GM10266 (cell line): ENCODE measurements at regions not wholly inside any gene's neighbourhood (a gene's known extent, or its start where the extent isn't known, plus 50 kb on each side); places are given as distances from the start of the nearest gene placed in this dataset.

Source experiments
- DNase-seq: peaks from one replicate; pipeline ENCODE4 v3.0.0; 2012; ENCODE audit errors: extremely low spot score
- TF ChIP-seq, protein P1 (sequence below): IDR thresholded peaks from 2 replicates; pipeline ENCODE4 v1.5.1; 2012; ENCODE audit warnings: mild to moderate bottlenecking, low read depth; ENCODE audit not compliant: control insufficient read depth, insufficient read depth; ENCODE audit errors: missing control alignments

DNA sequence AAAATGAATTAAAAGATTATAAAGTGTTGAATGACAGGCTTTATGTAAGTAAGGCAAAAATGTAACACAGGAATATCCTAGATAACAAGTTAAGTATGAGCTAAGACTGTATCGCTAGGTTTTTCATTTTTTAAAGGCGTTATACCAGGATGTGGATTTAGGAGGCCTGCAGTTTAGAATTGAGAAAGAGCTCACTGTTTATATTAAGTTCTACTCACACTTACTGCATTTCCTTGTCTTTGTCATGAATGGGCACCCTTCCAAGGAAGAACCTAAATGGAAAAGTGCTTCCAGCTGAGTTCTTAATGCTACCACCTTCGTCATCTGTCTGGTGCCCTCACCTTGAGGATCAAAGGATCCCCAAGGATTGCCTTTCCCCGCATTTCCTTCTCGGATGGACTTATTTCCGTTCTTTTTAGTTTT lies 148.7 kb downstream of the SOX4 start:
- TF ChIP-seq, protein P1, sequence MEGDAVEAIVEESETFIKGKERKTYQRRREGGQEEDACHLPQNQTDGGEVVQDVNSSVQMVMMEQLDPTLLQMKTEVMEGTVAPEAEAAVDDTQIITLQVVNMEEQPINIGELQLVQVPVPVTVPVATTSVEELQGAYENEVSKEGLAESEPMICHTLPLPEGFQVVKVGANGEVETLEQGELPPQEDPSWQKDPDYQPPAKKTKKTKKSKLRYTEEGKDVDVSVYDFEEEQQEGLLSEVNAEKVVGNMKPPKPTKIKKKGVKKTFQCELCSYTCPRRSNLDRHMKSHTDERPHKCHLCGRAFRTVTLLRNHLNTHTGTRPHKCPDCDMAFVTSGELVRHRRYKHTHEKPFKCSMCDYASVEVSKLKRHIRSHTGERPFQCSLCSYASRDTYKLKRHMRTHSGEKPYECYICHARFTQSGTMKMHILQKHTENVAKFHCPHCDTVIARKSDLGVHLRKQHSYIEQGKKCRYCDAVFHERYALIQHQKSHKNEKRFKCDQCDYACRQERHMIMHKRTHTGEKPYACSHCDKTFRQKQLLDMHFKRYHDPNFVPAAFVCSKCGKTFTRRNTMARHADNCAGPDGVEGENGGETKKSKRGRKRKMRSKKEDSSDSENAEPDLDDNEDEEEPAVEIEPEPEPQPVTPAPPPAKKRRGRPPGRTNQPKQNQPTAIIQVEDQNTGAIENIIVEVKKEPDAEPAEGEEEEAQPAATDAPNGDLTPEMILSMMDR: no peak
- DNase-seq: no peak

DNA sequence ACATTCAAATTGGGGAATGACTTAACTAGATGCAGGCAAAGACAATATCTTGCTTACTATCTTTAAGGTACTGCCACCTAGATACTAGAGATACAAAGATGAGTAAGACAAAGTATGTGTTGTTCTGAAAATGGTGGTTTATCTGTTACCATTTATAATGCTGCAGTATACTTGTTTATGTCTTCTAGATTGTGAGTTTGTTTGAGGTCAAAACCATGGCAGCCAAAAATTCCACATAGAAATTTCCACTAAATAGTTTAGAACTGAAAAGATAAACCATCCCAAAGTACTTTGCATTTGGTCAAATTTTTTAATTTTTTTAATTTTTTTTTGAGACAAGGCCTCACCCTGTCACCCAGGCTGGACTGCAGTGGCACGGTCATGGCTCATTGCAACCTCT lies 150.8 kb downstream of the SOX4 start:
- TF ChIP-seq, protein P1: no peak
- no peak for DNase-seq

DNA sequence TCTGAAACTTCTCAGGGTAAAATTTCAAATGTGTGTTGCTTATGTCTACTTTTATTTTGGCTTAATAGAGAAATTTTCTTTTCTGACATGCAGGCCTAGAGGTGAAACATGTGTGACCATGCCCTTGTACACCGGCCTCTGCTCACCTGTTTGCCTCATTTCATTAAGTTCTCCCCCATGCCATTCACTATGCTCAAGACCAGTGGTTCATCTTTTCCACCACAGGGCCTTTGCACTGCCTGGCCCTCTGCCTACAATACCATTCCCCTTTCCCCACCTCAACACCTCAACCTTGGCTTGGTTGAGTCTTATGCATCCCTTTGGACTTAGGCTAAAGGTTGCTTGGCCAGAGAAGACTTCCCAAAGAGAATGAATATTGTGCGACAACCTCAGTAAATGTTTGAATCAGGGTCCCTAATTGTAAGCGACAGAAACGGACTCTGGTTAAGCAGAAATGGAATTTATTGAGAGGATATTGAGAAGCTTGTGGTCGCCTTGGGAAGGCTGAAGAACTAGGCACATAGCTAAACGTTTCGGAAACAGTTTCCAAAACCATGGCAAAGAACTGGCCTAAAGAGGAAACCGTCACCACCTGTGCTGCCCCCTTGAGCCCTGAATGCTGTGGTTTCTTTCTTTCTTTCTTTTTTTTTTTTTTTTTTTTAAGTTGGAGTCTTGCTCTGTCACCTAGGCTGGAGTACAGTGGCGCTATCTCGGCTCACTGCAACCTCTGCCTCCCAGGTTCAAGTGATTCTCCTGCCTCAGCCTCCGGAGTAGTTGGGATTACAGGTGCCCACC lies 152.2 kb downstream of the SOX4 start:
- TF ChIP-seq, protein P1: no peak
- DNase-seq: no peak

DNA sequence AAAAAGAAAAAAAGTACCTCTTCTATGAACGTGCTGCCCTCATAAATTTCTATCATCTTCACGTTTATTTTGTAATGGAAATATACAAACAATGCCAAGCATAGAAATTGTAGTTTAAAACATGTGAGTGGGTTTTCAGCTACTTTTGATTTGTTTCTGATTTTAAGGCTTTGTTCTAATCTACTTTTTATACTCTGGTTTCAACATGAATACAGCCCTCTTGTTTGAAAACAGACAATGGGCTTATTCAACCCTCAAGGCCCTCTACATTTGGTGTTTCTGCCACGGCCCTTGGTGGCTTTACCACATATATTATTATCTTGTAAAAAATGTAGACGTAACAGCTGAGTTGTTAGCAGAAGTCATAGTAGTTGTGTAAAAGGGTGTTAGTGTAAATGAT lies 153.9 kb downstream of the SOX4 start:
- TF ChIP-seq, protein P1: no peak
- DNase-seq: no peak

DNA sequence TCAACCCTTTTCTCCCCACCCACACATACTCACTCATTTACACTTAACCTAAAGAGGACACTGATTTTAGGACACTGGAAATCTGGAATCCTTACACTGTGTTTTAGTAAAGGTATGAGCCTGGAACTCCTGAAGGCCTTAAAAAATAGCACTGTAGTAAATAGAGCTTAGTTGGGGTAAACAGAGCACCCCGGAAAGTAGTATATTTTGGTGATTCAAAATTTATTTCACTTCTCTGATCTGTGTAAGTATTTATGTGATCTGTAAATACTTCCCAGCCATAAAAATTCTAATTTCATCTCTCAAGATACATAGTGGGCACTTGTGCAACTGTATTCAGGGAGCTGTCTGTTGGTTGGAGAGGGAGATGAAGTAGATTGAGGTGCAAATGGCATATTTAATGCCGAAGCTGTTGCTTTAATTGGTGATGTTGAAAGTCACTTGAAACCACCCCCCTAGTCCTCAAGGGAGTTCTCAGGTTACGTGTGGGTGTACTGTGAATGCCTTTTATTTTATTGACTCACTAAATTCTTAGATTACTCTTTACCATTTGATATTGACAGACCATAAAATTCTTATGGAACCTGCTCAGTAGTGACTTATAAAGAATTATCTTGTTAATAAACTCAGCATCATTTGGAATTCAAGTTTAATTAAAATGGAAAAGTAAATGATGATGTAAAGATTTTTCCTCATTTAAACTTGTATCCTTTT lies 154.9 kb downstream of the SOX4 start:
- TF ChIP-seq, protein P1: no peak

DNA sequence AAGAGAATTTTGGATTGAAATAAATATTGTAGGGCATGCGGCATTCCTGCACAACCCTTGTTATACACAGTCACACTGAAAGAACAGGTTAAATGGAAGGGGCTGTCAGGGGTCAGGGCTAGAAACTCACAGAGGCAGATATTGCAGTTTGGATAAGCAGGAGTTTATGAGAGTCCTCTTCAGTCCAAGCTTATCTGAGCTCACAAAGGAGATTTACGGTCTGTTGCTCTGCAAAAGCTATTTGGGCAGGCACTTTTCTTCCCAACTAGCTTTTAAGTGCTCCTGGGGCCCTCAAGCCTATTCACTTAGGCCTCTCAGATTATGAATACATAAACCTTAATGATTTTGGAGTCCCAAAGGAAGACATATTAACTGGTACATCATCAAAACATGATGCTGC lies 156.2 kb downstream of the SOX4 start:
- TF ChIP-seq, protein P1: no peak
- no peak for DNase-seq

More for the DNA sequence above, 154.9 kb downstream of the SOX4 start:
- DNase-seq: no peak

DNA sequence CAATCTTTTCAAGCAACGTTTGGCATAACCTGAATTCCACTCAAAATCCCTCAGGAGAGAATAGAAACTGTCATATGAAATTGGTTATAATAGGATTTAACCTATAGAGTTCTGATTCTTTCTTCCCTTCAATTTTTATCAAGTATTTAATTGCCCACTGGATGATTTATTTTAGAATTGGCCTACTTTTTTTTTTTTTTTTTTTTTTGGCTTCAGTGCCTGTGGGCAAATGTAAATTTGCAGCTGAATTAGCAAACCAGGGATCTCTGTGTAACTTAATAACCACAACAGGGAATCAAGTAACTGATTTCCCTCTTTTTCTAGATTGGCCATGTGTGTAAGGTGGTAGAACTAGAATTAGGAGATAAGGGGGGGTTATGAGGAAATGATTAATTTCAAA lies 157.0 kb downstream of the SOX4 start:
- DNase-seq: no peak

More for the DNA sequence above, 157.0 kb downstream of the SOX4 start:
- TF ChIP-seq, protein P1: no peak
